HG02642 (cell line): ENCODE measurements at regions not wholly inside any gene's neighbourhood (a gene's known extent, or its start where the extent isn't known, plus 50 kb on each side); places are given as distances from the start of the nearest gene placed in this dataset.
A peak's percentile ranks its signal among the peaks of the same experiment; 100 is the strongest.

Experiments
- ATAC-seq: cut with Tn5 transposase; IDR thresholded peaks from one replicate; pipeline ENCODE4 v1.9.1; 2021; ENCODE audit warnings: mild to moderate bottlenecking; ENCODE audit not compliant: unreplicated experiment, poor library complexity

DNA sequence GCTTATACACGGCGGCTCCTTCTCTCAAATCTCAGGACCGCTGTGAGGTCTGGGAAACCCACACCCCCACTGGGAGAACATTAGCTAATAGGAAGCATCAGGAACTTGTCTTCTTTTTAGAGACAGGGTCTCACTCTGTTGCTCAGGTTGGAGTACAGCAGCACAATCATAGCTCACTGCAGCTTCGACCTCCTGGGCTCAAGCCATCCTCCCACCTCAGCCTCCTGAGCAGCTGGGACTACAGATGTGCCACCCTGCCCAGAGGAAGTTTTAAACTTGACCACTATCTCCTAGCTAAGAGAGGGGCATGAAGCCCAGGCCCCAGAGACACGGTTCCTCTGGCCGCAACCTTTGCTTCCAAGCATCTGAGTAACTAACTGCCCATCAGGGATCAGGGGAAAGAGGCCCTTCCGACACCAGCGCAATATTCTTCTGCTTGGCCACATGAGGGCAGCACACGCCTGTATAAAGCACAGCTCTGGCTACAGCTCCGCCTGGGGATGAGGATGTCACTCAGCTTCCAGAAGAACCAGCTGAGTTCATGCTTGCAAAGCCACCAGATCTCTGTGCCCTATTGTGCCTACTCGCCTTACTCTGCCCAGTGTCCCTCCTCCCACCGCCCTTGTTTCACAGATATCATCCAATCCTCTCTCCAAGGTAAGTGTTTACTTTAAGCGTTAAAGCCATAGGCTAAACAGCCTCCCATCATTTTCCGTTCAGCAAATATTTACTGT lies 57.6 kb upstream of the SLC6A11 start:
- ATAC-seq, result peak; percentile 88

GRCh38 chr3:10759495-10759894 lies 56.5 kb upstream of the SLC6A11 start:
- no peak for ATAC-seq

GRCh38 chr3:10760199-10760598 lies 55.8 kb upstream of the SLC6A11 start:
- ATAC-seq, result no peak

GRCh38 chr3:10761583-10761982 lies 54.4 kb upstream of the SLC6A11 start:
- ATAC-seq, result no peak

DNA sequence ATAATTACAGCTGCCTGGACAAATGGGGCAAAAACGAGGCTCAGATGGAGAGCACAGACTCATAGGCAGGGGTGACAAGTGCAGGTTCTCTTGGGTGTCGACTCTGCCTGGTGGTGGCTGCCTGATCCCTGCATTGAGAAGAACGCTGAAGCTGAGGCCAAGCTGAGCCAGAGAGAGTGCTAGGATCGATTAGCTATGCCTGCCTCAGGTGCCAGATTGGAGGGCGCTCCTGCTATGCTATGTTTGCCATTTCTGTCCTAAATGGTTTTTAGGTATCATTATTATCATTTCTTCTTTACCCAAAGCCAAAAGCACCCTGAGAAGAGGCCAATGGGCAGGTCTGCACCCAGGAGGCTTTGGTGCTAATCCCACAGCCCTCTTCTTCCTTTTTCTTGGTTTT lies 53.9 kb upstream of the SLC6A11 start:
- ATAC-seq, result no peak

DNA sequence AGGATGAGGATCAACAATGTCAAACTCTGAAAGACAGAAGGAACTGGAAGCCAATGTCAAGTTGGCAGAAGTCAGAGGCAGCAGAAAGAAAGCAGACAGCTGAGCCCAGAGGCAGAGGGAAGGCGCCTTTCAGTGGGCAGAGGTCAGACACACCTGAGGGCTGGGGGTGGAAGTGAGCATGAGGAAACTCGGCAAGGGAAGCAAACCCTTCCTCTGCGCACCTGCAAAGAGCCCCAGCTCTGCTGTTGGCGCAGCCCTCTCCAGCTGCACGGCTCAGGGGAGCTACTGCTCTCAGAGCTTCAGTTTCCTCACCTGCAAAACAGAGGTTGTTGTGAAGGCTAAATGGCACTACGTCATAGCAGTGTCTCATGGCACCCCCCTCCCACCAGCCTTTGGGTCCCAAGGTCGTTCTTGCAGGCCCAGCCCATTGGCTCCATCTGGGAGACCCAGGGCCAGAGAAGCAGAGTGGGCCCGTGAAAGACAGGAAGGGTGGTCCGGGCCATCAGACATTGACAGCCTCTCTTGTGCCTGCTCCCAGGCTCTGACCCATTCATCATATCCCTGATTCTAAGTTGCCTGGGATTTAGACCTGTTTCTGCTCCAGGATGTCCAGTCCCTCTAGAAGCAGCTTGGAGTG lies 53.3 kb upstream of the SLC6A11 start:
- ATAC-seq, result no peak

GRCh38 chr3:10763248-10763620 lies 52.8 kb upstream of the SLC6A11 start:
- no peak for ATAC-seq

- ATAC-seq, result no peak
Observed at GRCh38 chr3:10763817-10764258, 52.2 kb upstream of the SLC6A11 start.

DNA sequence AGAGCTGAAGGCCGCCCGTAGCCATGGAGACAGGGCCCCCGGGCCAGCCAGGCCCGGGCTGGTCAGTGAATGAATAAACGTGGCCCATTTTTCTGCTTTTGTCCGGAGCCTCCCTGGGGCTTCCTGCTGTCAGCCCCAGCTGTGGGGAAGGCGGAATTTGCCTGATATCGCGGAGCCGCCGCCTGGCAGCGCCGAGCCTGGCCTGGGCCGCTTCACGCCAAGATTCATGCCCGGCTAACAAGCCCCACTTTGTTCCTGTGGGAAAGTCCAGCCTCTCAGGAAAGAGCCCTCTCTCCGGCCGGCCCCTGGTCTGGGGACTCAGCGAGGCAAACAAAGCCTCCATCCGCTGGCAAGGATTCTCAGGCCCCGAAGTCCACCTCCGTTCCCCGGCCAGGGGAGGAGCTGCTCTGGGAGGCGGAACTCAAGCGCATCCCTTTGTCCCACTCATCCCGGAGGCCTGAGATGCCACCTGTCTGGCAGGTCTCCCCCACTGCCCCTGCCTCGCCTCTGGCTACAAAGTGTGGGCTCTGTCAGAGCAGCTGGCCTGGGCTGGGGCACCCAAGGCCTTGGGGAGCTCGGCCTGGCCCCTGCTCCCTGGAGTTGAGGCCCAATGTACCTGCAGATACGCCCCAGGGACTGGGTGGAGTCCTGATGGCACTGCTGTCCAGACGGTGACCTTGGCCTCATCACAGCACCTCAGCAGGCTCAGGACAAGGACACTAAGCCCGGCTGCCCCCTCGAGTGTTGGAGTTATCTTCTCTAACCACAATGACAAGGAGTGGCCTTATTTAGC lies 51.6 kb upstream of the SLC6A11 start:
- no peak for ATAC-seq

GRCh38 chr3:10766049-10766705 lies 49.9 kb upstream of the SLC6A11 start:
- no peak for ATAC-seq
